Right atrium auricular region (tissue), 2 donors: ENCODE measurements at regions not wholly inside any gene's neighbourhood (a gene's known extent, or its start where the extent isn't known, plus 50 kb on each side); places are given as distances from the start of the nearest gene placed in this dataset.

ENCODE experiments used
- DNase-seq: peaks from one replicate; pipeline ENCODE4 v3.0.0-alpha.2; 2019; ENCODE audit warnings: low spot score
- H3K27ac ChIP-seq, 2 donors: fragments of 200-600 bp; sonication (generic); 1 replicate in 1 of 2; 2 replicates in 1 of 2; pipeline ENCODE4 v1.5.1; 2016 to 2019
- H3K27me3 ChIP-seq, 2 donors: fragments of 200-600 bp; sonication (generic); one replicate each; pipeline versions ENCODE4 v1.5.1 to v1.6.0; 2017 to 2019
- H3K36me3 ChIP-seq: fragments of 200-600 bp; sonication (generic); one replicate; pipeline ENCODE4 v1.5.1; 2016
- H3K4me1 ChIP-seq, 2 donors: fragments of 200-600 bp; sonication (generic); one replicate each; pipeline versions ENCODE4 v1.5.1 to v1.6.0; 2017 to 2019
- H3K4me3 ChIP-seq, 2 donors: fragments of 200-600 bp; sonication (generic); 1 replicate in 1 of 2; 2 replicates in 1 of 2; pipeline ENCODE4 v1.5.1; 2017 to 2019; ENCODE audit warnings: mild to moderate bottlenecking in 1 of 2, moderate library complexity in 1 of 2
- H3K9me3 ChIP-seq, 2 donors: fragments of 200-600 bp; sonication (generic); one replicate each; pipeline ENCODE4 v1.5.1; 2019
- CTCF ChIP-seq, 2 donors: fragments of 200-600 bp; sonication (generic); IDR thresholded peaks; one replicate each; pipeline ENCODE4 v1.5.1; 2019; ENCODE audit warnings: antibody characterized with exemption in 2 of 2

GRCh38 chr20:55782912-55783253 is 222.4 kb downstream of the CBLN4 start:
- DNase-seq = no peak
- H3K9me3 ChIP-seq = no peaks in the 10 kb centered on the region
- H3K27me3 ChIP-seq = no peaks in the 10 kb centered on the region
- no peak for TF ChIP-seq CTCF (IDR thresholded peaks at IDR 0.05)
- H3K27ac ChIP-seq = no peak overlapping the region
- no peak overlapping the region for H3K4me3 ChIP-seq
- H3K4me1 ChIP-seq = no peaks in the 10 kb centered on the region
- H3K36me3 ChIP-seq = no peaks in the 10 kb centered on the region

GRCh38 chr20:55782224-55782911 is 223.0 kb downstream of the CBLN4 start:
- no peak for DNase-seq
- no peak overlapping the region for H3K27ac ChIP-seq
- H3K9me3 ChIP-seq = no peaks in the 10 kb centered on the region
- no peak overlapping the region for H3K4me3 ChIP-seq
- TF ChIP-seq CTCF (IDR thresholded peaks at IDR 0.05) = no peak
- no peaks in the 10 kb centered on the region for H3K4me1 ChIP-seq
- no peaks in the 10 kb centered on the region for H3K27me3 ChIP-seq
- no peaks in the 10 kb centered on the region for H3K36me3 ChIP-seq

GRCh38 chr20:55778796-55779195 is 226.5 kb downstream of the CBLN4 start:
- Histone ChIP-seq H3K36me3 (no peaks in the 10 kb centered on the region), H3K27ac (no peak overlapping the region), H3K4me3 (no peak overlapping the region), H3K9me3 (no peaks in the 10 kb centered on the region), H3K4me1 (no peaks in the 10 kb centered on the region), H3K27me3 (no peaks in the 10 kb centered on the region)
- DNase-seq = no peak
- TF ChIP-seq CTCF (IDR thresholded peaks at IDR 0.05) = no peak

GRCh38 chr20:55777641-55778040 is 227.7 kb downstream of the CBLN4 start:
- TF ChIP-seq CTCF (IDR thresholded peaks at IDR 0.05) = no peak
- H3K4me3 ChIP-seq = no peak overlapping the region

GRCh38 chr20:55776176-55776575 is 229.1 kb downstream of the CBLN4 start:
- Histone ChIP-seq H3K9me3 (no peaks in the 10 kb centered on the region), H3K27me3 (no peaks in the 10 kb centered on the region), H3K4me1 (no peaks in the 10 kb centered on the region), H3K36me3 (no peaks in the 10 kb centered on the region), H3K4me3 (no peak overlapping the region), H3K27ac (no peak overlapping the region)
- no peak for TF ChIP-seq CTCF (IDR thresholded peaks at IDR 0.05)
- DNase-seq = no peak

More at GRCh38 chr20:55777641-55778040, 227.7 kb downstream of the CBLN4 start:
- Histone ChIP-seq H3K4me1 (no peaks in the 10 kb centered on the region), H3K36me3 (no peaks in the 10 kb centered on the region), H3K27ac (no peak overlapping the region), H3K9me3 (no peaks in the 10 kb centered on the region), H3K27me3 (no peaks in the 10 kb centered on the region)
- no peak for DNase-seq

GRCh38 chr20:55774628-55775027 is 230.7 kb downstream of the CBLN4 start:
- no peak overlapping the region for H3K27ac ChIP-seq

More at GRCh38 chr20:55774628-55775027, 230.7 kb downstream of the CBLN4 start:
- Histone ChIP-seq H3K36me3 (no peaks in the 10 kb centered on the region), H3K9me3 (no peaks in the 10 kb centered on the region), H3K4me3 (no peak overlapping the region), H3K4me1 (no peaks in the 10 kb centered on the region), H3K27me3 (no peaks in the 10 kb centered on the region)
- TF ChIP-seq CTCF (IDR thresholded peaks at IDR 0.05) = no peak
- DNase-seq = no peak
